ENCODE measurements at regions not wholly inside any gene's neighbourhood (a gene's known extent, or its start where the extent isn't known, plus 50 kb on each side); places are given as distances from the start of the nearest gene placed in this dataset.

GRCh38 chr6:1129131-1129530, 182.8 kb upstream of the FOXQ1 start:
- WGBS, 3 donors, result 59 to 67% (median 63%) methylated on average over 8 of the region's 8 CpGs
- intact Hi-C loops (cut with DNase I), result no loop called here
- no peak overlapping the region for H3K4me3 ChIP-seq

GRCh38 chr6:1127597-1128288, 184.2 kb upstream of the FOXQ1 start:
- H3K4me3 ChIP-seq, result no peak overlapping the region
- H3K36me3 ChIP-seq, result no peaks in the 10 kb centered on the region
- intact Hi-C loops (cut with DNase I), result no loop called here
- no peak for TF ChIP-seq POLR2A (IDR thresholded peaks at IDR 0.05)
- TF ChIP-seq, protein P1, sequence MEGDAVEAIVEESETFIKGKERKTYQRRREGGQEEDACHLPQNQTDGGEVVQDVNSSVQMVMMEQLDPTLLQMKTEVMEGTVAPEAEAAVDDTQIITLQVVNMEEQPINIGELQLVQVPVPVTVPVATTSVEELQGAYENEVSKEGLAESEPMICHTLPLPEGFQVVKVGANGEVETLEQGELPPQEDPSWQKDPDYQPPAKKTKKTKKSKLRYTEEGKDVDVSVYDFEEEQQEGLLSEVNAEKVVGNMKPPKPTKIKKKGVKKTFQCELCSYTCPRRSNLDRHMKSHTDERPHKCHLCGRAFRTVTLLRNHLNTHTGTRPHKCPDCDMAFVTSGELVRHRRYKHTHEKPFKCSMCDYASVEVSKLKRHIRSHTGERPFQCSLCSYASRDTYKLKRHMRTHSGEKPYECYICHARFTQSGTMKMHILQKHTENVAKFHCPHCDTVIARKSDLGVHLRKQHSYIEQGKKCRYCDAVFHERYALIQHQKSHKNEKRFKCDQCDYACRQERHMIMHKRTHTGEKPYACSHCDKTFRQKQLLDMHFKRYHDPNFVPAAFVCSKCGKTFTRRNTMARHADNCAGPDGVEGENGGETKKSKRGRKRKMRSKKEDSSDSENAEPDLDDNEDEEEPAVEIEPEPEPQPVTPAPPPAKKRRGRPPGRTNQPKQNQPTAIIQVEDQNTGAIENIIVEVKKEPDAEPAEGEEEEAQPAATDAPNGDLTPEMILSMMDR (IDR thresholded peaks at IDR 0.05), result no peak
- H3K9me3 ChIP-seq, result no peaks in the 10 kb centered on the region
- H3K27me3 ChIP-seq, result no peaks in the 10 kb centered on the region
- DNase-seq, result no peak
- 70 to 81% (median 81%) methylated on average over 12 of the region's 12 CpGs for WGBS, 3 donors
- no peaks in the 10 kb centered on the region for H3K4me1 ChIP-seq (ENCODE audit: insufficient read depth)
- H3K27ac ChIP-seq, result no peak overlapping the region

More at GRCh38 chr6:1129131-1129530, 182.8 kb upstream of the FOXQ1 start:
- H3K27ac ChIP-seq, result no peak overlapping the region
- H3K4me1 ChIP-seq (ENCODE audit: insufficient read depth), result no peaks in the 10 kb centered on the region
- no peaks in the 10 kb centered on the region for H3K36me3 ChIP-seq
- no peak for DNase-seq
- no peaks in the 10 kb centered on the region for H3K27me3 ChIP-seq
- H3K9me3 ChIP-seq, result no peaks in the 10 kb centered on the region
- TF ChIP-seq, protein P1 (IDR thresholded peaks at IDR 0.05), result no peak
- TF ChIP-seq POLR2A (IDR thresholded peaks at IDR 0.05) (no peak), EP300 (IDR thresholded peaks at IDR 0.05) (no peak)

GRCh38 chr6:1127129-1127528, 184.8 kb upstream of the FOXQ1 start:
- DNase-seq, result no peak
- 87 to 90% (median 89%) methylated on average over 9 of the region's 9 CpGs for WGBS, 3 donors
- H3K9me3 ChIP-seq, result no peaks in the 10 kb centered on the region
- no peaks in the 10 kb centered on the region for H3K36me3 ChIP-seq
- H3K4me3 ChIP-seq, result no peak overlapping the region
- intact Hi-C loops (cut with DNase I), result no loop called here
- no peaks in the 10 kb centered on the region for H3K4me1 ChIP-seq (ENCODE audit: insufficient read depth)
- TF ChIP-seq EP300 (IDR thresholded peaks at IDR 0.05), result no peak
- no peak for TF ChIP-seq POLR2A (IDR thresholded peaks at IDR 0.05)
- TF ChIP-seq, protein P1 (IDR thresholded peaks at IDR 0.05), result no peak
- H3K27ac ChIP-seq, result no peak overlapping the region
- no peaks in the 10 kb centered on the region for H3K27me3 ChIP-seq

DNA sequence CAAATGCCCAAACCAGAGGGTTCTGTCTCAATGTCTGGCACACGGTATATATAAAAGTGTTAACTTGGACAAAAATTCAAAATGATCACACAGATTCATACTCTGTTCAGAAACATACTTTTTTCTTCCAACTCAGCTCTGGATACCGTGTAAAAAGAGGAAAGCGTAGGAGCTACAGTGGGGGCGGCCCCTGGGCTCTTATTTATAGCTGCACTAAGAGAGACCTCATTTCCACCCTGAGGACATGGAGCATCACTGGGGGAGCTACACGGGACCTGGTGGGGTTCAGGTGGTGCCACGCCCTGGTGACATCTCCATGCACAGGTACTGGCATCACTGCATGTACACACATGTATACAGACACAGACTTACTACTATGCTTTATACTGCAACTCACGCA, 185.9 kb upstream of the FOXQ1 start:
- no peaks in the 10 kb centered on the region for H3K4me1 ChIP-seq (ENCODE audit: insufficient read depth)
- WGBS, 3 donors, result 79 to 84% (median 83%) methylated on average over 7 of the region's 7 CpGs
- intact Hi-C loops (cut with DNase I), result no loop called here

More for the DNA sequence above, 185.9 kb upstream of the FOXQ1 start:
- no peaks in the 10 kb centered on the region for H3K9me3 ChIP-seq
- H3K4me3 ChIP-seq, result no peak overlapping the region
- TF ChIP-seq POLR2A (IDR thresholded peaks at IDR 0.05), result no peak
- TF ChIP-seq, protein P1 (IDR thresholded peaks at IDR 0.05), result no peak
- no peak for TF ChIP-seq EP300 (IDR thresholded peaks at IDR 0.05)
- H3K27ac ChIP-seq, result no peak overlapping the region
- no peaks in the 10 kb centered on the region for H3K27me3 ChIP-seq
- H3K36me3 ChIP-seq, result no peaks in the 10 kb centered on the region
- no peak for DNase-seq

All from ovary (tissue), 7 donors.